Tibial nerve (tissue), 3 donors: ENCODE measurements at regions not wholly inside any gene's neighbourhood (a gene's known extent, or its start where the extent isn't known, plus 50 kb on each side); places are given as distances from the start of the nearest gene placed in this dataset.

Experiments
- POLR2A ChIP-seq, 2 donors: fragments of 450-650 bp; IDR thresholded peaks; one replicate each; pipeline ENCODE4 v1.6.1; 2017; ENCODE audit warnings: antibody characterized with exemption in 2 of 2, mild to moderate bottlenecking in 2 of 2, moderate library complexity in 2 of 2
- TF ChIP-seq, protein P1 (sequence below), 5 experiments: fragments of 200-600 bp in 3 of 5; fragments of 450-650 bp in 2 of 5; sonication (generic) in 3 of 5; IDR thresholded peaks; one replicate each; pipeline ENCODE4 v1.5.1; 2016 to 2019; ENCODE audit warnings: antibody characterized with exemption in 5 of 5, mild to moderate bottlenecking in 3 of 5, moderate library complexity in 2 of 5

DNA sequence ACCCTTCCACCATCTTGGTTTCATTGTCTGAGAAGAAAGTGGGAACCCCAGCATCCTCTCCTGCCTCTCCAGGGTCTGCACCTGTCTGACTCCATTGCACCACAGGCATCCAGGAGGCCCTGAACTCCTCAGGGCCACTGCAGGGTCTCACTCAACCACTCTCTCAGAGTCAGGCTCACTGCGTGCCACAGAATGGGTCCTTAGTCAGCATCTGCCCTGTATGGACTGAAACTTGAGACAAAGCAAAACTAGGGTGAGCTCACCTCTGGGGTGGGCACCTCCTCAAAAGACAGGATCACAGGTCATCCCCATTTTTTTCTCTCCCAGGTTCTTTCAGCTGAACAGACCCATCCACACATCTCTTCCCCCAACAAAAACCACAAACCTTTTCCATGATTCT is 59.2 kb upstream of the CPEB4 start:
- TF ChIP-seq, protein P1, sequence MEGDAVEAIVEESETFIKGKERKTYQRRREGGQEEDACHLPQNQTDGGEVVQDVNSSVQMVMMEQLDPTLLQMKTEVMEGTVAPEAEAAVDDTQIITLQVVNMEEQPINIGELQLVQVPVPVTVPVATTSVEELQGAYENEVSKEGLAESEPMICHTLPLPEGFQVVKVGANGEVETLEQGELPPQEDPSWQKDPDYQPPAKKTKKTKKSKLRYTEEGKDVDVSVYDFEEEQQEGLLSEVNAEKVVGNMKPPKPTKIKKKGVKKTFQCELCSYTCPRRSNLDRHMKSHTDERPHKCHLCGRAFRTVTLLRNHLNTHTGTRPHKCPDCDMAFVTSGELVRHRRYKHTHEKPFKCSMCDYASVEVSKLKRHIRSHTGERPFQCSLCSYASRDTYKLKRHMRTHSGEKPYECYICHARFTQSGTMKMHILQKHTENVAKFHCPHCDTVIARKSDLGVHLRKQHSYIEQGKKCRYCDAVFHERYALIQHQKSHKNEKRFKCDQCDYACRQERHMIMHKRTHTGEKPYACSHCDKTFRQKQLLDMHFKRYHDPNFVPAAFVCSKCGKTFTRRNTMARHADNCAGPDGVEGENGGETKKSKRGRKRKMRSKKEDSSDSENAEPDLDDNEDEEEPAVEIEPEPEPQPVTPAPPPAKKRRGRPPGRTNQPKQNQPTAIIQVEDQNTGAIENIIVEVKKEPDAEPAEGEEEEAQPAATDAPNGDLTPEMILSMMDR (IDR thresholded peaks at IDR 0.05) = no peak
- no peak for TF ChIP-seq POLR2A (IDR thresholded peaks at IDR 0.05)
